HEK293 (cell line): ENCODE measurements at regions not wholly inside any gene's neighbourhood (a gene's known extent, or its start where the extent isn't known, plus 50 kb on each side); places are given as distances from the start of the nearest gene placed in this dataset.

Source experiments
- PRDM4 ChIP-seq: fragments of 450-650 bp; formaldehyde crosslinking; IDR thresholded peaks from 2 replicates; pipeline ENCODE4 v1.5.1; 2017; ENCODE audit warnings: missing biosample characterization, missing genetic modification characterization
- SCRT1 ChIP-seq: fragments of 450-650 bp; formaldehyde crosslinking; IDR thresholded peaks from 2 replicates; pipeline ENCODE4 v1.5.1; 2016; ENCODE audit warnings: missing biosample characterization, missing genetic modification characterization, borderline replicate concordance
- SCRT2 ChIP-seq: fragments of 450-650 bp; formaldehyde crosslinking; IDR thresholded peaks from 2 replicates; pipeline ENCODE4 v1.5.1; 2016; ENCODE audit warnings: missing biosample characterization, missing genetic modification characterization
- YY2 ChIP-seq: fragments of 450-650 bp; formaldehyde crosslinking; IDR thresholded peaks from 2 replicates; pipeline ENCODE4 v1.5.1; 2016; ENCODE audit warnings: missing biosample characterization, missing genetic modification characterization
- ZBTB10 ChIP-seq: fragments of 450-650 bp; formaldehyde crosslinking; IDR thresholded peaks from 2 replicates; pipeline ENCODE4 v1.5.1; 2016; ENCODE audit warnings: missing biosample characterization, missing genetic modification characterization
- ZBTB6 ChIP-seq: fragments of 450-650 bp; formaldehyde crosslinking; IDR thresholded peaks from 2 replicates; pipeline ENCODE4 v1.5.1; 2017; ENCODE audit warnings: missing biosample characterization, missing genetic modification characterization
- ZFP69B ChIP-seq: fragments of 450-650 bp; formaldehyde crosslinking; IDR thresholded peaks from 2 replicates; pipeline ENCODE4 v1.5.1; 2016; ENCODE audit warnings: missing biosample characterization, missing genetic modification characterization
- ZNF112 ChIP-seq: fragments of 450-650 bp; formaldehyde crosslinking; IDR thresholded peaks from 2 replicates; pipeline ENCODE4 v1.5.0; 2017; ENCODE audit warnings: missing biosample characterization, missing genetic modification characterization
- ZNF239 ChIP-seq: fragments of 450-650 bp; formaldehyde crosslinking; IDR thresholded peaks from 2 replicates; pipeline ENCODE4 v1.5.1; 2016; ENCODE audit warnings: missing biosample characterization, missing genetic modification characterization
- ZNF350 ChIP-seq: fragments of 450-650 bp; formaldehyde crosslinking; IDR thresholded peaks from 2 replicates; pipeline ENCODE4 v1.5.0; 2017; ENCODE audit warnings: missing biosample characterization, mild to moderate bottlenecking, missing genetic modification characterization
- ZNF530 ChIP-seq: fragments of 450-650 bp; formaldehyde crosslinking; IDR thresholded peaks from 2 replicates; pipeline ENCODE4 v1.5.1; 2016; ENCODE audit warnings: low read depth, missing biosample characterization, missing genetic modification characterization
- ZNF560 ChIP-seq: fragments of 450-650 bp; formaldehyde crosslinking; IDR thresholded peaks from 2 replicates; pipeline ENCODE4 v1.5.1; 2017; ENCODE audit warnings: missing biosample characterization, missing genetic modification characterization, borderline replicate concordance
- ZNF76 ChIP-seq: fragments of 450-650 bp; formaldehyde crosslinking; IDR thresholded peaks from 2 replicates; pipeline ENCODE4; 2016; ENCODE audit warnings: low read depth, missing biosample characterization, missing genetic modification characterization, borderline replicate concordance
- ZNF777 ChIP-seq: fragments of 450-650 bp; formaldehyde crosslinking; IDR thresholded peaks from 2 replicates; pipeline ENCODE4 v1.5.1; 2017; ENCODE audit warnings: missing biosample characterization, missing genetic modification characterization, borderline replicate concordance
- ZSCAN18 ChIP-seq: fragments of 450-650 bp; formaldehyde crosslinking; IDR thresholded peaks from 2 replicates; pipeline ENCODE4 v1.5.1; 2016; ENCODE audit warnings: missing biosample characterization, missing genetic modification characterization
- TF ChIP-seq, protein P1 (sequence below): fragments of 450-650 bp; formaldehyde crosslinking; IDR thresholded peaks from 2 replicates; pipeline ENCODE4 v1.5.1; 2017; ENCODE audit warnings: missing biosample characterization, missing genetic modification characterization

- no peak for TF ChIP-seq ZNF560
- TF ChIP-seq ZBTB10 (tag by site-specific recombination), result no peak
- no peak for TF ChIP-seq ZNF777 (tag by site-specific recombination)
- TF ChIP-seq ZNF112 (tag by site-specific recombination), result no peak
- no peak for TF ChIP-seq YY2 (tag by site-specific recombination)
- no peak for TF ChIP-seq SCRT2
- TF ChIP-seq ZNF350 (tag by site-specific recombination), result no peak
- TF ChIP-seq ZFP69B (tag by site-specific recombination), result no peak
- no peak for TF ChIP-seq ZSCAN18 (tag by site-specific recombination)
- no peak for TF ChIP-seq ZNF76
- TF ChIP-seq PRDM4, result no peak
- TF ChIP-seq ZNF530 (tag by site-specific recombination), result no peak
- no peak for TF ChIP-seq SCRT1 (tag by site-specific recombination)
- no peak for TF ChIP-seq ZNF239
- TF ChIP-seq, protein P1, sequence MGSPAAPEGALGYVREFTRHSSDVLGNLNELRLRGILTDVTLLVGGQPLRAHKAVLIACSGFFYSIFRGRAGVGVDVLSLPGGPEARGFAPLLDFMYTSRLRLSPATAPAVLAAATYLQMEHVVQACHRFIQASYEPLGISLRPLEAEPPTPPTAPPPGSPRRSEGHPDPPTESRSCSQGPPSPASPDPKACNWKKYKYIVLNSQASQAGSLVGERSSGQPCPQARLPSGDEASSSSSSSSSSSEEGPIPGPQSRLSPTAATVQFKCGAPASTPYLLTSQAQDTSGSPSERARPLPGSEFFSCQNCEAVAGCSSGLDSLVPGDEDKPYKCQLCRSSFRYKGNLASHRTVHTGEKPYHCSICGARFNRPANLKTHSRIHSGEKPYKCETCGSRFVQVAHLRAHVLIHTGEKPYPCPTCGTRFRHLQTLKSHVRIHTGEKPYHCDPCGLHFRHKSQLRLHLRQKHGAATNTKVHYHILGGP (tag by site-specific recombination), result no peak
- no peak for TF ChIP-seq ZBTB6 (tag by site-specific recombination)
Observed at GRCh38 chrX:41973208-41973607, 49.9 kb upstream of the CASK start (continued).
